GM12878 (cell line): ENCODE measurements at regions not wholly inside any gene's neighbourhood (a gene's known extent, or its start where the extent isn't known, plus 50 kb on each side); places are given as distances from the start of the nearest gene placed in this dataset.

ENCODE experiments used
- ATAC-seq: fragments of 200-7000 bp; cut with Tn5 transposase; 3 replicates; pipeline ENCODE4 v1.9.1; 2020; ENCODE audit warnings: mild to moderate bottlenecking, moderate library complexity
- BruUV-seq: library from RNA; stranded (reverse); fragments of 400-500 nt; replicated peaks from 2 replicates; lab custom pipeline; 2021; lab: Mats Ljungman, UMichigan
- CTCF ChIA-PET: fragments of 300-600 bp; sonication (Branson Sonifier 250); formaldehyde crosslinking; extraction: SDS; loops from one replicate; lab custom pipeline; 2021; ENCODE audit warnings: inconsistent platforms; lab: Yijun Ruan, JAX
- POLR2A ChIA-PET: fragments of 350-600 bp; formaldehyde crosslinking; extraction: SDS; loops from one replicate; lab custom pipeline; 2021; ENCODE audit warnings: inconsistent platforms; lab: Charles Lee
- RAD21 ChIA-PET: fragments of 300-600 bp; sonication (Branson Sonifier 250); formaldehyde crosslinking; loops from one replicate; lab custom pipeline; 2023; ENCODE audit warnings: antibody characterized with exemption; ENCODE audit not compliant: unreplicated experiment; lab: Charles Lee
- SMC1A ChIA-PET: fragments of 300-600 bp; sonication (Branson Sonifier 250); formaldehyde crosslinking; loops from one replicate; lab custom pipeline; 2023; ENCODE audit not compliant: unreplicated experiment, uncharacterized antibody; lab: Charles Lee
- DNase-seq: peaks from one replicate; pipeline ENCODE4 v3.0.0-alpha.2; 2011; ENCODE audit warnings: low read depth, low spot score
- FAIRE-seq: peaks from 3 replicates; lab custom pipeline; 2011; peaks lifted over from hg19 to GRCh38; lab: Jason Lieb, UNC
- H2AFZ ChIP-seq: 2 replicates; pipeline ENCODE4 v1.6.0; 2011; ENCODE audit warnings: low read depth, low read length, control low read depth; ENCODE audit not compliant: control insufficient read depth
- H3K27ac ChIP-seq: 2 replicates; pipeline ENCODE4 v1.5.1; 2011; ENCODE audit warnings: control low read depth; ENCODE audit not compliant: control insufficient read depth, insufficient read depth
- H3K27me3 ChIP-seq, 2 experiments: replicated peaks in 1 of 2; 2 replicates each; pipeline versions ENCODE4 v1.6.0 to v1.6.1; 2011; ENCODE audit warnings: low read length in 1 of 2; ENCODE audit not compliant: control insufficient read depth in 2 of 2, insufficient read depth in 2 of 2
- H3K36me3 ChIP-seq, 2 experiments: 2 replicates each; pipeline ENCODE4 v1.5.1; 2011; ENCODE audit warnings: low read length in 1 of 2; ENCODE audit not compliant: control insufficient read depth in 2 of 2, insufficient read depth in 2 of 2
- H3K4me1 ChIP-seq: 2 replicates; pipeline ENCODE4 v1.6.1; 2011; ENCODE audit warnings: mild to moderate bottlenecking, low read length, moderate library complexity, mixed read lengths; ENCODE audit not compliant: control insufficient read depth, insufficient read depth
- H3K4me2 ChIP-seq: 2 replicates; pipeline ENCODE4 v1.6.0; 2011; ENCODE audit warnings: control low read depth; ENCODE audit not compliant: control insufficient read depth, insufficient read depth
- H3K4me3 ChIP-seq: fragments of 200-600 bp; sonication (generic); 2 replicates; pipeline ENCODE4 v1.5.1; 2016
- H3K79me2 ChIP-seq: 2 replicates; pipeline ENCODE4 v1.6.0; 2011; ENCODE audit warnings: low read length; ENCODE audit not compliant: control insufficient read depth, insufficient read depth
- H3K9ac ChIP-seq: 2 replicates; pipeline ENCODE4 v1.8.0; 2011; ENCODE audit warnings: low read length, control low read depth, mixed read lengths; ENCODE audit not compliant: control insufficient read depth, insufficient read depth
- H3K9me3 ChIP-seq: replicated peaks from 3 replicates; pipeline ENCODE4 v1.5.1; 2011; ENCODE audit warnings: mild to moderate bottlenecking, low read length; ENCODE audit not compliant: control insufficient read depth, insufficient read depth
- H4K20me1 ChIP-seq: 2 replicates; pipeline ENCODE4 v1.6.0; 2011; ENCODE audit not compliant: control insufficient read depth, insufficient read depth
- ATF3 ChIP-seq: IDR thresholded peaks from 2 replicates; pipeline ENCODE4 v1.6.1; 2011; ENCODE audit warnings: low read depth, mild to moderate bottlenecking, low read length, moderate library complexity, borderline replicate concordance; ENCODE audit errors: extremely low read depth
- CBX3 ChIP-seq: fragments of 200-600 bp; sonication (generic); IDR thresholded peaks from 2 replicates; pipeline ENCODE4 v1.6.1; 2016; ENCODE audit warnings: low read depth, borderline replicate concordance
- CREB1 ChIP-seq: IDR thresholded peaks from 2 replicates; pipeline ENCODE4 v1.6.1; 2012; ENCODE audit warnings: low read depth, mild to moderate bottlenecking, inconsistent platforms
- IRF4 ChIP-seq: IDR thresholded peaks from 2 replicates; pipeline ENCODE4 v1.6.1; 2011; ENCODE audit warnings: low read depth, low read length
- MLLT1 ChIP-seq: fragments of 450-650 bp; IDR thresholded peaks from 2 replicates; pipeline ENCODE4 v1.6.1; 2016; ENCODE audit warnings: mild to moderate bottlenecking
- NR2F1 ChIP-seq: fragments of 450-650 bp; conservative IDR thresholded peaks from 2 replicates; pipeline ENCODE4 v1.6.1; 2017; ENCODE audit warnings: mild to moderate bottlenecking
- PML ChIP-seq: IDR thresholded peaks from 2 replicates; pipeline ENCODE4 v1.6.1; 2012; ENCODE audit warnings: low read length, inconsistent platforms
- POU2F2 ChIP-seq: IDR thresholded peaks from 3 replicates; pipeline ENCODE4 v1.6.1; 2011; ENCODE audit warnings: low read depth, mild to moderate bottlenecking, low read length, borderline replicate concordance
- REST ChIP-seq: IDR thresholded peaks from 2 replicates; pipeline ENCODE4 v1.6.1; 2012; ENCODE audit warnings: mild to moderate bottlenecking, low read depth, low read length
- SMAD1 ChIP-seq: fragments of 450-650 bp; IDR thresholded peaks from 2 replicates; pipeline ENCODE4 v1.6.1; 2018; ENCODE audit warnings: mild to moderate bottlenecking, low read depth; ENCODE audit not compliant: partially characterized antibody
- SUZ12 ChIP-seq: fragments of 200-600 bp; sonication (generic); IDR thresholded peaks from one replicate; pipeline ENCODE4 v1.6.1; 2018; ENCODE audit warnings: antibody characterized with exemption, mild to moderate bottlenecking; ENCODE audit not compliant: unreplicated experiment
- TARDBP ChIP-seq: IDR thresholded peaks from 2 replicates; pipeline ENCODE4 v1.6.1; 2016; ENCODE audit warnings: borderline replicate concordance
- ZNF592 ChIP-seq: fragments of 450-650 bp; IDR thresholded peaks from 2 replicates; pipeline ENCODE4 v1.6.1; 2017; ENCODE audit warnings: mild to moderate bottlenecking, moderate library complexity
- WGBS: methylation state at CpG from one replicate; pipeline ENCODE4 v1.1.6; 2016; ENCODE audit warnings: low lambda C conversion rate; ENCODE audit not compliant: insufficient replicate concordance, insufficient coverage; ENCODE audit errors: missing lambda C conversion rate; 5-methylcytosine and 5-hydroxymethylcytosine counted together
- in situ Hi-C: fragments of 300-500 bp; cut with MboI; formaldehyde crosslinking; loops from 9 replicates; pipeline ENCODE4 v1.14.3; 2018; ENCODE audit warnings: mixed read lengths
- intact Hi-C: fragments of 100-400 bp; cut with micrococcal nuclease; formaldehyde crosslinking; loops from one replicate; pipeline ENCODE4 v1.14.2; 2022; ENCODE audit not compliant: unreplicated experiment

GRCh38 chr2:111663471-111664274, 220.3 kb downstream of the ANAPC1 start:
- DNase-seq (no peak), FAIRE-seq (no peak), ATAC-seq (no peak)
- Histone ChIP-seq H3K4me1 (peaks cover 11% of the 10 kb centered on the region), H3K9me3 (no peaks in the 10 kb centered on the region; the same call in 2 of the 3 replicates), H3K79me2 (no peaks in the 10 kb centered on the region), H3K27ac (no peak overlapping the region), H3K4me3 (no peak overlapping the region), H3K36me3 (no peaks in the 10 kb centered on the region), H4K20me1 (no peaks in the 10 kb centered on the region; the same call in 1 of the 2 replicates), H2AFZ (no peak overlapping the region), H3K4me2 (peak overlapping the region; percentile 38; the same call in 1 of the 2 replicates), H3K27me3 (peaks cover 0 to 5% of the 10 kb centered on the region in 2 experiments; a peak in 1 of 4 replicates), H3K9ac (no peak overlapping the region)
- ChIA-PET SMC1A (no interaction called here), RAD21 (no interaction called here), POLR2A (no interaction called here), CTCF (no interaction called here)
- no TSS peak for BruUV-seq
- intact Hi-C loops (no loop called here), in situ Hi-C loops (no loop called here)
- 38% methylated on average over 13 of the region's 13 CpGs for WGBS
- TF ChIP-seq SMAD1 (no peak), NR2F1 (no peak), CREB1 (no peak), PML (no peak), MLLT1 (no peak), ZNF592 (no peak), ATF3 (no peak), REST (no peak), POU2F2 (no peak), IRF4 (no peak), CBX3 (no peak), SUZ12 (no peak), TARDBP (no peak)
